ENCODE measurements at regions not wholly inside any gene's neighbourhood (a gene's known extent, or its start where the extent isn't known, plus 50 kb on each side); places are given as distances from the start of the nearest gene placed in this dataset.

DNA sequence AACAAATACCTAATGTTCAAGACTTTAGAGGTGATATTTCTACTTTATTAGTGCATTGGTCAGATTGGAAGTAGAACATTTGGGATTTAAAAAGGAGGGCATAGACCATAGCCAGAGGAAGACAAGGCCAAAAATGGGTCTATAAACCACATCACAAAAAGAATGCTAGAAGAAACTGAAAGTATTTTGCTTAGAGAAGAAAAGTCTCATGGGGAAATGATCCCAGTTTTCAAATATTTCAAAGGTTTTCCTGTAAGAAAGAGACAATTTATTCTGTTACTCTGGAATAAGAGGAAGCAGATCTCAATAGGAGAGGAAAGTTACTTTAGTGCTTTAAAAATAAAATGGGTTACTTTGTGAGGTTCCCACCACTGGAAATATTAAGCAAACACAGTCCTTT is 341.4 kb downstream of the TNS1 start:
- TF ChIP-seq, protein P1, sequence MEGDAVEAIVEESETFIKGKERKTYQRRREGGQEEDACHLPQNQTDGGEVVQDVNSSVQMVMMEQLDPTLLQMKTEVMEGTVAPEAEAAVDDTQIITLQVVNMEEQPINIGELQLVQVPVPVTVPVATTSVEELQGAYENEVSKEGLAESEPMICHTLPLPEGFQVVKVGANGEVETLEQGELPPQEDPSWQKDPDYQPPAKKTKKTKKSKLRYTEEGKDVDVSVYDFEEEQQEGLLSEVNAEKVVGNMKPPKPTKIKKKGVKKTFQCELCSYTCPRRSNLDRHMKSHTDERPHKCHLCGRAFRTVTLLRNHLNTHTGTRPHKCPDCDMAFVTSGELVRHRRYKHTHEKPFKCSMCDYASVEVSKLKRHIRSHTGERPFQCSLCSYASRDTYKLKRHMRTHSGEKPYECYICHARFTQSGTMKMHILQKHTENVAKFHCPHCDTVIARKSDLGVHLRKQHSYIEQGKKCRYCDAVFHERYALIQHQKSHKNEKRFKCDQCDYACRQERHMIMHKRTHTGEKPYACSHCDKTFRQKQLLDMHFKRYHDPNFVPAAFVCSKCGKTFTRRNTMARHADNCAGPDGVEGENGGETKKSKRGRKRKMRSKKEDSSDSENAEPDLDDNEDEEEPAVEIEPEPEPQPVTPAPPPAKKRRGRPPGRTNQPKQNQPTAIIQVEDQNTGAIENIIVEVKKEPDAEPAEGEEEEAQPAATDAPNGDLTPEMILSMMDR (IDR thresholded peaks at IDR 0.05), result no peak
- no peaks in the 10 kb centered on the region for H3K36me3 ChIP-seq (replicated peaks in 1 of 2; ENCODE audit: control insufficient read depth in 1 of 2, insufficient read depth in 2 of 2, low read length in 2 of 2)
- H3K9ac ChIP-seq (ENCODE audit: insufficient read depth, low read length, poor library complexity, severe bottlenecking), result no peak overlapping the region
- no peak for DNase-seq
- no peak overlapping the region for H3K4me2 ChIP-seq (replicated peaks; ENCODE audit: extremely low read depth, low read length, poor library complexity, severe bottlenecking)
- H3K27ac ChIP-seq (ENCODE audit: low read depth in 1 of 2, low read length in 2 of 2), result no peak overlapping the region
- H3K4me1 ChIP-seq (ENCODE audit: control insufficient read depth in 1 of 2, insufficient read depth in 2 of 2, low read length in 2 of 2), result no peaks in the 10 kb centered on the region
- H3K36me3 Mint-ChIP-seq, result no peaks in the 10 kb centered on the region
- H3K9me3 Mint-ChIP-seq, result peaks cover 0 to 3% (median 0%) of the 10 kb centered on the region in 7 donors
- no peaks in the 10 kb centered on the region for H3K79me2 ChIP-seq (ENCODE audit: insufficient read depth, low read length)
- no peak overlapping the region for H3K4me3 ChIP-seq (replicated peaks in 1 of 3; ENCODE audit: low read depth in 2 of 3, low read length in 3 of 3)
- no peak overlapping the region for H2AFZ ChIP-seq (ENCODE audit: insufficient read depth, low read depth, low read length, poor library complexity, severe bottlenecking)
- H4K20me1 ChIP-seq (ENCODE audit: insufficient read depth, low read length), result no peaks in the 10 kb centered on the region
- intact Hi-C loops (cut with micrococcal nuclease), result no loop called here
- H3K9me3 ChIP-seq (replicated peaks in 1 of 2; ENCODE audit: control insufficient read depth in 1 of 2, insufficient read depth in 1 of 2, low read length in 2 of 2), result no peaks in the 10 kb centered on the region
- no peak overlapping the region for H3K4me3 Mint-ChIP-seq
- peaks cover 0 to 4% of the 10 kb centered on the region in 2 donors for H3K27me3 ChIP-seq (ENCODE audit: control insufficient read depth in 2 of 2, insufficient read depth in 2 of 2, low read length in 2 of 2)
- H3K4me1 Mint-ChIP-seq, result no peaks in the 10 kb centered on the region
- peaks cover 0 to 8% (median 8%) of the 10 kb centered on the region in 3 donors for H3K27me3 Mint-ChIP-seq (ENCODE audit: low read depth in 3 of 3)
- no peak overlapping the region for H3K27ac Mint-ChIP-seq

DNA sequence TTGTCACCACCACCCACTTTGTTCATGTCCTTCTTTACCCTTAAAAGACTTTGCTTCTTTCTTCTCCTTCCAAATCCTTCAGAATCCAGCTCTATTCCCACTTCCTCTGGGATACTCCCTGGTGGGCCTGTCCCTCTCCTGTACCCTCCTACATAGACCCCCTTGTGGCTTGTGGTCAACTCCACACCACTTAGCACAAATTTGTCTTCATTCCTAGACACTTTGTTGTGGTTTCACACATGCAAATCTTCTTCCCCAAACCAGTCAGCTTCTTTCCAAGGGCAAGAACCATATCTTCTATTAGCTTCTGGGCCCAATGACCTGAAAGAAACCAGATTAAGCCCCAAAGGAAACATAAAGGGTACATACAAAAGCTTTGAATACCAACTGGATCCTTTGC is 342.4 kb downstream of the TNS1 start:
- Histone ChIP-seq H3K9me3 (replicated peaks in 1 of 2; ENCODE audit: control insufficient read depth in 1 of 2, insufficient read depth in 1 of 2, low read length in 2 of 2) (no peaks in the 10 kb centered on the region), H3K9ac (ENCODE audit: insufficient read depth, low read length, poor library complexity, severe bottlenecking) (no peak overlapping the region), H3K27me3 (ENCODE audit: control insufficient read depth in 2 of 2, insufficient read depth in 2 of 2, low read length in 2 of 2) (peaks cover 0 to 4% of the 10 kb centered on the region in 2 donors), H3K4me3 (replicated peaks in 1 of 3; ENCODE audit: low read depth in 2 of 3, low read length in 3 of 3) (no peak overlapping the region), H3K4me2 (replicated peaks; ENCODE audit: extremely low read depth, low read length, poor library complexity, severe bottlenecking) (no peak overlapping the region), H3K36me3 (replicated peaks in 1 of 2; ENCODE audit: control insufficient read depth in 1 of 2, insufficient read depth in 2 of 2, low read length in 2 of 2) (no peaks in the 10 kb centered on the region), H2AFZ (ENCODE audit: insufficient read depth, low read depth, low read length, poor library complexity, severe bottlenecking) (no peak overlapping the region), H3K27ac (ENCODE audit: low read depth in 1 of 2, low read length in 2 of 2) (no peak overlapping the region), H3K4me1 (ENCODE audit: control insufficient read depth in 1 of 2, insufficient read depth in 2 of 2, low read length in 2 of 2) (no peaks in the 10 kb centered on the region), H3K79me2 (ENCODE audit: insufficient read depth, low read length) (no peaks in the 10 kb centered on the region), H4K20me1 (ENCODE audit: insufficient read depth, low read length) (no peaks in the 10 kb centered on the region)
- DNase-seq, result no peak
- Mint-ChIP-seq H3K4me3 (no peak overlapping the region), H3K27me3 (ENCODE audit: low read depth in 3 of 3) (peaks cover 0 to 7% (median 5%) of the 10 kb centered on the region in 3 donors), H3K4me1 (no peaks in the 10 kb centered on the region), H3K9me3 (peaks cover 0 to 3% (median 0%) of the 10 kb centered on the region in 7 donors), H3K27ac (no peak overlapping the region), H3K36me3 (no peaks in the 10 kb centered on the region)
- TF ChIP-seq, protein P1 (IDR thresholded peaks at IDR 0.05), result no peak
- intact Hi-C loops (cut with micrococcal nuclease), result no loop called here

All from CD14-positive monocyte (primary cell).